Right kidney (tissue), 1 donor: ENCODE measurements at regions not wholly inside any gene's neighbourhood (a gene's known extent, or its start where the extent isn't known, plus 50 kb on each side); places are given as distances from the start of the nearest gene placed in this dataset.

Experiments used
- DNase-seq: peaks from one replicate; pipeline ENCODE4 v3.0.0-alpha.2; 2016

GRCh38 chr3:44098656-44099415 lies 142.8 kb upstream of the TOPAZ1 start:
- no peak for DNase-seq

DNA sequence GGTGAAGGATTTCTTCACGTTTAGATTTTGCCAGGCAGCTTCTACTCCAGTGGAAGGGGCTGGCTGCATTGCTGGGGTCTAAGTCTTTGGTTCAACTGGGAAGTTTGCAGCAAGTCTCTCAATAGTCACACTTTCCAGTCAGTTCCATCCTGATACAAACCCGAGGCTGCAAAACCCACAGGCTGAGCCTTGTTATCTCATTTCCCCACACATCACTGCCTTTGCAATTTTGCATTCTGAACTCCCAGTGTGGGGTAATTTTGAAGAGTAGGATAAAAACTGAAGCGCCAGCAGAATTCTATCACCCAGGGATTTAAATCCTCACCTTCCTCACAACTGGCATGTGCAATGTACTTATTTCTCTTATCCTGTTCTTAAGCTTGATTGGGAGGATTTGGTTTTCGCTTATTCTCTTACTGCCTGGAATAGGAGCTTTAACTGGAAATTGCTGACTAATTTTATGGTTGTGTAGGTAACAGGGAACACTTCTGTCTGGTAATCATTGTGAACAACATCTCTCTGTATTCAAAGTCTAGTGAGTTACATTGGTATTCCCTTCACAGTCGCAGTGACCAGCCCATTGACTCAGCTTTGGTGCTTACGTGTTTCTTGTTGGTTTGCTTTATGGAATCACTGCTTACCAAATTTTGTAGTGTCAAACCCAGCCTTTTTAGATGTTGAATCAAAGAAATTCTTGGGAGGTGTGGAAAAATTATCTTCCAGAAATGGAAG lies 142.0 kb upstream of the TOPAZ1 start:
- no peak for DNase-seq

DNA sequence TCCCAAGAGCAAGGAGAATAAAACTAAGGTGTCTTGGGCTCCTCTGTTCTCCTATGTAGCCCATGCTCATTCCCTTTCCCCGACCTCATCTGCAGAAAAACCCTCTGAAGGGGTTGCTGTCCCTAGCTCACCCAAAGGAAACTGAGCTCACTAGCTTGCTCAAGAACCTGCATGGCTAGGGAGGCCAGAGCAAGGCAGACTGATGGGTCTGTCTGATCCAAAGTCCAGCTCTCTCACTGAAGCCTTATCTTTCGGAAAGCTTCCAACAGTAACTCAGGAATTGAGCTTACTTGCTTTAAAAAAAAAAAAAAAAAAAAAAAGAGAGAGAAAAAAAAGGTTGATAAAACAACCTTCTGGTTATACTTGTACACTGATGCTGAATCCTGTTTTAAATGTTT lies 141.4 kb upstream of the TOPAZ1 start:
- DNase-seq: no peak

GRCh38 chr3:44104043-44104442 lies 137.6 kb upstream of the TOPAZ1 start:
- no peak for DNase-seq

DNA sequence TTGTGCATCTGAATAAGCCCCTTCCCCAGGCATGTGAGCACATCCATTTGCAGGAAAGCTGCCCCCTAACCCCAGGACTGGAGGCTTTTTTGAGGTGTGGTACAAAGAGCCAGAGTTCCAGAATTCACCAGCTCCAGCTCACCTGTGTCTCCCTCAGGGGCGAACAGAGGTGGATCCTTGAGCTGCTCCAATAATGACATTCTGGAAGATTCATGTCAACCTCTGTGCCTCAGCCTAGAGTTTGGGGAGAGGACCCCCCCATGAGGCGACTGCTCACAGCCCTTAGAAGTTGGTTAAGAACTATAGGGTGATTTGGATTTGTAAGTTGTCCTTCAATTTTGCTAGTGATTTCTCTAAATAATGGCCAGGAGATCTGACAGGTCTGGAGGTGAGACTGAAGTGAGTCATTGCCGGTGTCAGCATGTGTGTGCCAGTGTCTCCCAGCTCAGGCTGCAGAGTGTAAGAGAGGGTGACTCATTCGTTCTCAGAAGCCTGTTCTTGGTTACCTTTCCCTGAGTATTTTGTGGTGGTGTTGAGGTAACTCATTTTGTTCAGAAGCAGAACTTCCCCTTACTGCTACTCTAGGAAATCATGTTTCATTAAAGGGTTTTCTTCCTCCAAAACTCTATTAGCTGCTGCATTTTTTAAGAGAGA lies 136.9 kb upstream of the TOPAZ1 start:
- DNase-seq: no peak

DNA sequence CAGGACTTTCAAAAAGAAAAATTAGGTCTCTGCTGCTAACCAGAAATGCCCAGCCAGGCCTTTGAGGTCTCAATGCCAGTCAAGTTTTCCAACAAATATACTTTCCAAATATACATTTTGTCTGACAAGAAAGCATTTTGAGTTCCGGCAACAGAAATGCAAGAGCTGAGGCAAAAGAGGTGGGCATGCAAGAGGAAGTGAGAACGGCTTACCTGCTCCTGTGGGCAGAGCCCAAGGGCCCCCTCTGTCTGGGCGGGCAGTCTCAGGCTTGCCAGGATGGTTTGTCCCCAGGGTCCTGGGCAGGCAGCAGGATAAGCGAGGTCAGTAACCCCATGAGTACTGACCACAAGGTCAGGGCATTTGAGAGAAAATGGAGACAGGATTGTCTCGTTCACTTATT lies 136.1 kb upstream of the TOPAZ1 start:
- no peak for DNase-seq

GRCh38 chr3:44106756-44107155 lies 134.9 kb upstream of the TOPAZ1 start:
- no peak for DNase-seq

DNA sequence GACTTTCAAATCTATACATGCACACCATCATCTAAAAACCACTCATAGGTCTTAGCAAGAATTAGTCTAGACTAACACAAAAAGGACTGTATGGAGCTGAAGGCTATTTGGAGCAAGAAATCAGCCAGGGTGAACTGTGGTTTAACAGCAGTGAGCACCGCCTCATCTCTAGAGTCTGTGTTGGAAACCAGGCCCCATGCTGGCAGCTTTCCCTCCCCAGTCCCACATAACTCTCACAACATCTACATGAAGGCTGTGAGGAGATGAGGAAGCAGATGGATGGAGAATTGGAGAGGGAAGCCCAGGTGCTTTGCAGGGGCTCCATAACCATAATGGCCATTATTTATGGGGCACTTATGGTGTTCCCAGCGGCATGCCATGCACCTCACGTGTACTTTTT lies 133.2 kb upstream of the TOPAZ1 start:
- DNase-seq: no peak

- DNase-seq: no peak
Measured at GRCh38 chr3:44109771-44110361, 131.8 kb upstream of the TOPAZ1 start.

DNA sequence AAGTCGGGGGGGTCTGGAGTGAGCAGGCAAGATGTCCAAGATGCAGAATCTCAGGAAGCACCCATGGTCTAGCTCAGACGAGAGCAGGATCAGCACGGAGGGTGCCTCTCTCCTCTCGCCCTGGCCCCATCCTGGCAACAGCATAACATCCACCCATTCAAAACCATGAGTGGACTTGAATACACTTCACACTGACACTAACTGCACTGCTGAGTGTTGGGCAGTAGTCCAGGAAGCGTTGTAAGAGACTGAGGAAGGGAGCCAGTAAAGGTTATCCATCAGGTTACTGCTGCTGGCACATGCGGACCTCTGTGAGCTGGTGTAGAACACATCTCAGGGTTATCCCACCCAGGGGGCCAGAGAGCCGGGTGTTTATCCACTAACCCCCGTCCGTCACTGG lies 131.0 kb upstream of the TOPAZ1 start:
- no peak for DNase-seq

GRCh38 chr3:44111482-44111881 lies 130.2 kb upstream of the TOPAZ1 start:
- DNase-seq: no peak

DNA sequence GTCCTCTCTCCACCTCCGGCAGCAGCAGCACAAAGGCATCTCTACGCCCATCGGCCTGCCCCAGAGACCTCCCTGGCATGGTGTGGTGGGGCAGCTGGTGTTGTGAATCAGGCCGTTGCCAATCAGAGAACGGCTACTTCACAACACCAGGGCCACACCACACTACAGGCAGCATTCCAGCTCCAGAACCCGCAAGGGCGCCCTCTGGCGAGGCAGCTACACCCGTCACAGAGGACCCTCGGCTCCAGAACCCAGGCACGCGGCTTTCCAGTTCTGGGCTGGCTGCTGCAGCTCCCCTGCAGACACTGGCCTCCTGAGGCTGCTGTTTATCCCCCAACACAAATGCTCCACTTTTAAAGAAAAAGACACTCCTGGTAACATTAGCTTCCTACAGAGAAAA lies 127.5 kb upstream of the TOPAZ1 start:
- DNase-seq: no peak

GRCh38 chr3:44117239-44117638 lies 124.4 kb upstream of the TOPAZ1 start:
- DNase-seq: no peak

GRCh38 chr3:44117736-44118135 lies 124.0 kb upstream of the TOPAZ1 start:
- no peak for DNase-seq

- DNase-seq: no peak
Measured at GRCh38 chr3:44120721-44121582, 120.7 kb upstream of the TOPAZ1 start.

DNA sequence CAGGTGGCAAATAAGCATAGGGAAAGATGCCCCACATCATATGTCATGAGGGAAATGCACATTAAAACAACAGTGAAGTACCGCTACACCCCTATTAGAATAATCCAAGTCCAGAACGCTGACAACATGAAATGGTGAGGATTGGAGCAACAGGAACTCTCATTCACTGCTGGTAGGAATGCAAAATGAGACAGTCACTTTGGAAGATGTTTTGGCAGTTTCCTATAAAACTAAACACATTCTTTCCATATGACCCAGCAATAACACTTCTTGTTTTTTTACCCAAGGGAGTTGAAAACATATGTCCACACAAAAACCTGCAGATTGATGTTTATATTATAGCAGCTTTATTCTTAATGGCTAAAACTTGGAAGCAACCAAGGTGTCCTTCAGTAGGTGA lies 116.4 kb upstream of the TOPAZ1 start:
- no peak for DNase-seq

- DNase-seq: no peak
Measured at GRCh38 chr3:44125882-44126281, 115.8 kb upstream of the TOPAZ1 start.

DNA sequence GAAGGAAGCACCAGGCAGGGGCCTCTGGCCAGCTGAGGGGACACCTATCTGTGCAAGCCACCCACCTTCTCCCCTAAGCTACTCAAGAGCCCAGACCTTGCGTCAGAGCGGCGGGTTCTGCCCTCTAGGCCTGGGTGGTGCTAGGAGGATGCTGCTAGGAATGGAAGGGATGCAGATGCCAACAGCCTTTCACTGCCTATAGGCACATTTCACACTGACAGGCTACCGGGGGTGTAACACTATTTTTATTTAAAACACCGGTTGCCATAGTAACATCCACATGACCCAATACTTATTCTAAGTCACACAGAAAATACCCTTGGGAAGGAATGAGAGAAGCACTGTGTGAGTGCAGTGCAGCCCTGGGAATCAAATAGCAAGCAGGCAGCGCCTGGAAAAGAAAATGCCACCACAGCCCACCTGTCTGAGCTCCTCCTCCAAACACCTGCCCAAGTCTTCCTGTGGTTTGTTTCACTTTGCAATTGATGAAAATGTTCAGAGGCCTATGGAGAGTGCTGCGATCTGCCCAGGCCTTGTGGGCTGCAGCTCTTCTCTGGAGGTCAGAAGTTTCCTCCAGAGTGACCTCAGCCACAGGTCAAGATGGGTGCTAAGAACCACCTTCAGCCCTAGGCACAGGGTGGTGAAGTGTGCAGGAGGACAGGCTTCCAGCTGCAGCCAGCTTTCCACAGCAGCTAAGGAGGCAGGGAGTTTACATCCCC lies 113.5 kb upstream of the TOPAZ1 start:
- DNase-seq: no peak

DNA sequence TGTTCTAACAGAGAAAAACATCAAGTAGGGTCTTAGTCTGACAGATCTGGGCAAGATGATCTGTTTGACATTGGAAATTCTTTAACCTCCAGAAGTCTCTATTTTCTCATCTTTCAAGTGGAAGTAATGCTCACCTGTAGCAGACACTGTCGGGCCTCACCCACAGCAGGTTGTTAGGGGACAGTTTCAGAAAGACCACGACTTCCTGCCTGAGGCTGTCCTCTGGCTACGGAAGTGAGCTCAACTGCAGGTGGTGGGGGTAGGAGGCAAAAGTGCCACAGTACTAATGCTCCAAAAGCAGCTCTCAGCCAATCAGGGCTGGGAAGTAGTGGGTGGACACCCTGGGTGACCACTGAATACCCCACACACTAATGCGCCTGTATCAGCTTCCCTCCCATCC lies 111.4 kb upstream of the TOPAZ1 start:
- no peak for DNase-seq

DNA sequence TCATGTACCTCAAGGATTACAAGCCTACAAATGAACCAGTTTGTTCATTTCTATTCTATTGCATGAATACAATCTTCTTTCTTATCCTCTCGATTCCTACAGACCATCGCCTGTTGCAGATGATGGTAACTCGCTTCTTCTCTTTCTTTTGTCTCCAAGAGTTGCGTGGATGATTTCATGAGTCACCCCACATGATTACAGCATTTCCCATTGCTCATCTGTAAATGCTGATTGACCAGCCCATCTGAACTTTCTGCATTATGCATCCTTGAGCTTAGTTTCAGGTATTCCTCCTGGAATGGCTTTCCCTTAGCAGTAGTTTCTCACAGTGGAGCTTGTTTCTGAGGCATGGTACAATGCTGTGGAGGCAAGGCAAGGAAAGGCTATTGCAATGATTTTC lies 109.6 kb upstream of the TOPAZ1 start:
- DNase-seq: no peak

DNA sequence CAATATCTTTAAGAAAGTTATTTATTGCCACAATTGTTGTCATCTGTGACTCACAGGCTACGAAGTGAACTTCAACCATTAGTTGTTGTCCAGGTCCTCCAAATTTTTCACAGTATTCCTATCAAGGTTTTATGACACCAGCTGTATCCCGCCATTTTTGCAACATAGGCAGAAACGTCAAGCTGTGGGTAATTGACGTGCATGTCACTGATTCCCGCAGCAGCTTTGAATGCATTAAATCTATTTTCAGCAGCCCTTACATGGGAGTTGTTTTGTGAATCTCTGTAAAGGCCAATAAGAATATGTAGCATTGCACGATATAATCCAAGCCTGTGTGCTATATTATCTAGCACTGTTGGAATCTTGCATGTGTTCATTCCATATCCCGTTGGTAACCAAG lies 109.1 kb upstream of the TOPAZ1 start:
- no peak for DNase-seq

- DNase-seq: no peak
Measured at GRCh38 chr3:44136421-44136820, 105.3 kb upstream of the TOPAZ1 start.
